Liver (tissue), 3 donors: ENCODE measurements at regions not wholly inside any gene's neighbourhood (a gene's known extent, or its start where the extent isn't known, plus 50 kb on each side); places are given as distances from the start of the nearest gene placed in this dataset.

Experiments used
- FOXA1 ChIP-seq: IDR thresholded peaks from 2 replicates; pipeline ENCODE4 v1.6.1; 2016; ENCODE audit warnings: antibody characterized with exemption
- HNF4A ChIP-seq, 2 donors: conservative IDR thresholded peaks; 2 replicates each; pipeline ENCODE4 v1.6.1; 2016; ENCODE audit warnings: antibody characterized with exemption in 2 of 2, mild to moderate bottlenecking in 2 of 2
- RAD21 ChIP-seq, 2 donors: IDR thresholded peaks; 2 replicates each; pipeline ENCODE4 v1.6.1; 2016; ENCODE audit warnings: antibody characterized with exemption in 2 of 2, mild to moderate bottlenecking in 2 of 2
- RXRA ChIP-seq, 2 donors: IDR thresholded peaks; 2 replicates each; pipeline ENCODE4 v1.6.1; 2017 to 2018; ENCODE audit warnings: antibody characterized with exemption in 2 of 2, mild to moderate bottlenecking in 1 of 2
- SP1 ChIP-seq: IDR thresholded peaks from 2 replicates; pipeline ENCODE4 v1.6.1; 2018; ENCODE audit warnings: antibody characterized with exemption, mild to moderate bottlenecking
- TAF1 ChIP-seq: conservative IDR thresholded peaks from 2 replicates; pipeline ENCODE4 v1.6.1; 2016; ENCODE audit warnings: antibody characterized with exemption, mild to moderate bottlenecking
- YY1 ChIP-seq: IDR thresholded peaks from 2 replicates; pipeline ENCODE4 v1.6.1; 2016; ENCODE audit warnings: antibody characterized with exemption, mild to moderate bottlenecking
- TF ChIP-seq, protein P1 (sequence below): fragments of 150-350 bp; IDR thresholded peaks from 2 replicates; pipeline ENCODE4 v1.5.1; 2017; ENCODE audit warnings: improper control_type of control experiment, low read depth, low read length; ENCODE audit not compliant: missing input control
- TF ChIP-seq, protein P2 (sequence below): IDR thresholded peaks from 2 replicates; pipeline ENCODE4 v1.6.1; 2016; ENCODE audit warnings: antibody characterized with exemption, mild to moderate bottlenecking
- TF ChIP-seq, protein P3 (sequence below): IDR thresholded peaks from 2 replicates; pipeline ENCODE4 v1.6.1; 2016; ENCODE audit warnings: antibody characterized with exemption
- TF ChIP-seq, protein P4 (sequence below): IDR thresholded peaks from 2 replicates; pipeline ENCODE4 v1.6.1; 2016; ENCODE audit warnings: antibody characterized with exemption
- donor health status: healthy.
- donor health status: healthy.

DNA sequence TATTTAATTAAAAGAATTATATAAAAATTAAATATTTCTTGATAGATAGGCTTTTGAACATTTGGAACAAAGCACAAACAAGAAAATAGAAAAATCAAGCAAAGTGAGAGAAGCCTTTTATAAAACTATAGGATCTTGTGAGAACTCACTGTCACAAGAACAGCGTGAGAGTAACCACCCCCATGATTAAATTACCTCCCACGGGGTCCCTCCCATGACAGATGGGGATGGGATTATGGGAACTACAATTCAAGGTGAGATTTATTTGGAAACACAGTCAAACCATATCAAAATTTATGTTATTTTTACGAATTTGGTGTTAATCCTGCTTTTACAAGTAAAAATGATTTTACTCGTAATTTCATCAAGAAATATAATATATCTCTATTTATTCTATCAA, 1136.1 kb upstream of the POT1 start:
- TF ChIP-seq RAD21 (IDR thresholded peaks at IDR 0.05) (no peak), YY1 (no peak), SP1 (no peak), HNF4A (conservative IDR thresholded peaks at IDR 0.05) (no peak), TAF1 (no peak), FOXA1 (no peak), RXRA (IDR thresholded peaks at IDR 0.05) (no peak)
- TF ChIP-seq, protein P1, sequence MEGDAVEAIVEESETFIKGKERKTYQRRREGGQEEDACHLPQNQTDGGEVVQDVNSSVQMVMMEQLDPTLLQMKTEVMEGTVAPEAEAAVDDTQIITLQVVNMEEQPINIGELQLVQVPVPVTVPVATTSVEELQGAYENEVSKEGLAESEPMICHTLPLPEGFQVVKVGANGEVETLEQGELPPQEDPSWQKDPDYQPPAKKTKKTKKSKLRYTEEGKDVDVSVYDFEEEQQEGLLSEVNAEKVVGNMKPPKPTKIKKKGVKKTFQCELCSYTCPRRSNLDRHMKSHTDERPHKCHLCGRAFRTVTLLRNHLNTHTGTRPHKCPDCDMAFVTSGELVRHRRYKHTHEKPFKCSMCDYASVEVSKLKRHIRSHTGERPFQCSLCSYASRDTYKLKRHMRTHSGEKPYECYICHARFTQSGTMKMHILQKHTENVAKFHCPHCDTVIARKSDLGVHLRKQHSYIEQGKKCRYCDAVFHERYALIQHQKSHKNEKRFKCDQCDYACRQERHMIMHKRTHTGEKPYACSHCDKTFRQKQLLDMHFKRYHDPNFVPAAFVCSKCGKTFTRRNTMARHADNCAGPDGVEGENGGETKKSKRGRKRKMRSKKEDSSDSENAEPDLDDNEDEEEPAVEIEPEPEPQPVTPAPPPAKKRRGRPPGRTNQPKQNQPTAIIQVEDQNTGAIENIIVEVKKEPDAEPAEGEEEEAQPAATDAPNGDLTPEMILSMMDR, result no peak
- TF ChIP-seq, protein P2, sequence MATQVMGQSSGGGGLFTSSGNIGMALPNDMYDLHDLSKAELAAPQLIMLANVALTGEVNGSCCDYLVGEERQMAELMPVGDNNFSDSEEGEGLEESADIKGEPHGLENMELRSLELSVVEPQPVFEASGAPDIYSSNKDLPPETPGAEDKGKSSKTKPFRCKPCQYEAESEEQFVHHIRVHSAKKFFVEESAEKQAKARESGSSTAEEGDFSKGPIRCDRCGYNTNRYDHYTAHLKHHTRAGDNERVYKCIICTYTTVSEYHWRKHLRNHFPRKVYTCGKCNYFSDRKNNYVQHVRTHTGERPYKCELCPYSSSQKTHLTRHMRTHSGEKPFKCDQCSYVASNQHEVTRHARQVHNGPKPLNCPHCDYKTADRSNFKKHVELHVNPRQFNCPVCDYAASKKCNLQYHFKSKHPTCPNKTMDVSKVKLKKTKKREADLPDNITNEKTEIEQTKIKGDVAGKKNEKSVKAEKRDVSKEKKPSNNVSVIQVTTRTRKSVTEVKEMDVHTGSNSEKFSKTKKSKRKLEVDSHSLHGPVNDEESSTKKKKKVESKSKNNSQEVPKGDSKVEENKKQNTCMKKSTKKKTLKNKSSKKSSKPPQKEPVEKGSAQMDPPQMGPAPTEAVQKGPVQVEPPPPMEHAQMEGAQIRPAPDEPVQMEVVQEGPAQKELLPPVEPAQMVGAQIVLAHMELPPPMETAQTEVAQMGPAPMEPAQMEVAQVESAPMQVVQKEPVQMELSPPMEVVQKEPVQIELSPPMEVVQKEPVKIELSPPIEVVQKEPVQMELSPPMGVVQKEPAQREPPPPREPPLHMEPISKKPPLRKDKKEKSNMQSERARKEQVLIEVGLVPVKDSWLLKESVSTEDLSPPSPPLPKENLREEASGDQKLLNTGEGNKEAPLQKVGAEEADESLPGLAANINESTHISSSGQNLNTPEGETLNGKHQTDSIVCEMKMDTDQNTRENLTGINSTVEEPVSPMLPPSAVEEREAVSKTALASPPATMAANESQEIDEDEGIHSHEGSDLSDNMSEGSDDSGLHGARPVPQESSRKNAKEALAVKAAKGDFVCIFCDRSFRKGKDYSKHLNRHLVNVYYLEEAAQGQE, result no peak
- TF ChIP-seq, protein P3, sequence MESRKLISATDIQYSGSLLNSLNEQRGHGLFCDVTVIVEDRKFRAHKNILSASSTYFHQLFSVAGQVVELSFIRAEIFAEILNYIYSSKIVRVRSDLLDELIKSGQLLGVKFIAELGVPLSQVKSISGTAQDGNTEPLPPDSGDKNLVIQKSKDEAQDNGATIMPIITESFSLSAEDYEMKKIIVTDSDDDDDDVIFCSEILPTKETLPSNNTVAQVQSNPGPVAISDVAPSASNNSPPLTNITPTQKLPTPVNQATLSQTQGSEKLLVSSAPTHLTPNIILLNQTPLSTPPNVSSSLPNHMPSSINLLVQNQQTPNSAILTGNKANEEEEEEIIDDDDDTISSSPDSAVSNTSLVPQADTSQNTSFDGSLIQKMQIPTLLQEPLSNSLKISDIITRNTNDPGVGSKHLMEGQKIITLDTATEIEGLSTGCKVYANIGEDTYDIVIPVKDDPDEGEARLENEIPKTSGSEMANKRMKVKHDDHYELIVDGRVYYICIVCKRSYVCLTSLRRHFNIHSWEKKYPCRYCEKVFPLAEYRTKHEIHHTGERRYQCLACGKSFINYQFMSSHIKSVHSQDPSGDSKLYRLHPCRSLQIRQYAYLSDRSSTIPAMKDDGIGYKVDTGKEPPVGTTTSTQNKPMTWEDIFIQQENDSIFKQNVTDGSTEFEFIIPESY, result no peak
- TF ChIP-seq, protein P4, sequence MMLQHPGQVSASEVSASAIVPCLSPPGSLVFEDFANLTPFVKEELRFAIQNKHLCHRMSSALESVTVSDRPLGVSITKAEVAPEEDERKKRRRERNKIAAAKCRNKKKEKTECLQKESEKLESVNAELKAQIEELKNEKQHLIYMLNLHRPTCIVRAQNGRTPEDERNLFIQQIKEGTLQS, result no peak
